ENCODE measurements at regions not wholly inside any gene's neighbourhood (a gene's known extent, or its start where the extent isn't known, plus 50 kb on each side); places are given as distances from the start of the nearest gene placed in this dataset.
"Not testable (repeated sequence)": the region's sequence is repeated elsewhere in the genome, so short reads cannot be mapped to it uniquely, and the experiment has no call there.

DNA sequence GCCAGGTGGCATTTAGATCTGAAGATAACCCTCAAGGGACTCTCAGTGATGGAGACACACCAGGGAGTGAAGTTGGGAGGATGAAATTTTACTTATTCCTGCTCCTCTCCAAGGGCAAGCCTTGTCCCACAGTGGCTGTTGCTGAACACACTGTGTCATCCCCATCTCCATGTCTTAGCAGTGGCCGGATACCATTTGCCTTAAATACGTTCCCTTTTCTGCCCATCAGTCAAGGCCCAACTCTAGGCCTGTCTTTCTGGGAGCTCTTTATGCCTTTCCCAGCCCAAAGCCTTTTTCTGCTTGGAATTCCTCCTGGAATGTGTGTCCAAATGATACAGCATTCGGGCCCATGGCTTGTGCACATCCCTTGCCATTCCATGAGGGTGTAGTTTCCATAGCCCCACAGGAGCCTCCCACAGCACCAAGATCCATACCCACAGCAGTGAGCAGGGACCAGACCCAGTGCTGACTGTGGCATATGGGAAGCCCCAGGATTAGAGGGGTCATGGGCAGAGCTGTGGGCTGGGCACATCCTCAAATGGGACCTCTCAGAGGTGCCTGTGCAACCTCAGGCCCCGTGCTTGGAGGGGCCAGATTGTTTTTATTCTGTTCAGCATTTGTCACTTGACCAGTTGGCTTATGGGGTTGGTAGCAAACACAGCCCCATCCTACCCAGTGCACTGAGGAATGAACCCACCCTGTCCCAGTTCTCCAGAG, 63.7 kb upstream of the PRR23C start:
- no peak for TF ChIP-seq JUND (IDR thresholded peaks at IDR 0.05; ENCODE audit: low read depth)
- in situ Hi-C loops (cut with HindIII; ENCODE audit: low pct_unique_long_range_greater_than_20kb, low sequenced_read_pairs): no loop called here

GRCh38 chr3:139109271-139109670, 64.6 kb upstream of the PRR23C start:
- DNase-seq (ENCODE audit: low read depth in 1 of 2, low spot score in 1 of 2): no peak
- no peak for TF ChIP-seq JUND (IDR thresholded peaks at IDR 0.05; ENCODE audit: low read depth)
- in situ Hi-C loops (cut with HindIII; ENCODE audit: low pct_unique_long_range_greater_than_20kb, low sequenced_read_pairs): no loop called here

More for the DNA sequence above, 63.7 kb upstream of the PRR23C start:
- no peak for DNase-seq (ENCODE audit: low read depth in 1 of 2, low spot score in 1 of 2)

GRCh38 chr3:139110072-139110830, 65.6 kb upstream of the PRR23C start:
- no peak for TF ChIP-seq JUND (IDR thresholded peaks at IDR 0.05; ENCODE audit: low read depth)
- in situ Hi-C loops (cut with HindIII; ENCODE audit: low pct_unique_long_range_greater_than_20kb, low sequenced_read_pairs): no loop called here
- no peak for DNase-seq (ENCODE audit: low read depth in 1 of 2, low spot score in 1 of 2)

- in situ Hi-C loops (cut with HindIII; ENCODE audit: low pct_unique_long_range_greater_than_20kb, low sequenced_read_pairs); DNase-seq (ENCODE audit: low read depth in 1 of 2, low spot score in 1 of 2): not testable (repeated sequence)
Observed at GRCh38 chr3:139110929-139111328, 66.2 kb upstream of the PRR23C start.

- peak; percentile 69 to 79 for DNase-seq (ENCODE audit: low read depth in 1 of 2, low spot score in 1 of 2)
- no peak for TF ChIP-seq JUND (IDR thresholded peaks at IDR 0.05; ENCODE audit: low read depth)
- in situ Hi-C loops (cut with HindIII; ENCODE audit: low pct_unique_long_range_greater_than_20kb, low sequenced_read_pairs): no loop called here
Observed at GRCh38 chr3:139111392-139112229, 66.9 kb upstream of the PRR23C start.

DNA sequence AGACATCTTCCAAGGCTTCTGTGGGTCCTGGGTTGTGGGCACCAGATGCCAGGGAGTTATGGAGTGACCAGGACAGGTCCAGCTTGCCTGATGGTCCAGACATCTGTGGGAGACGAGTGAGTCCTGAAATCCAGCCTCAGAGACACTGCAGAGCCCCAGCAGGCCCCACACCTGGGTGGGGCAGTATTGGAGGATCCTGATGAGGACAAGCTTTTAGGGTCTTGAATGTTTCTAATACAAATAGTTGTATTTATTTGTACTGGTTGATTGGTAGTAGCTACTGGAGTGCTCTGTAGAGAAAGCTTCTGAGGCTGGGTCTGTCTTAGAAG, 67.5 kb upstream of the PRR23C start:
- no peak for DNase-seq (ENCODE audit: low read depth in 1 of 2, low spot score in 1 of 2)
- in situ Hi-C loops (cut with HindIII; ENCODE audit: low pct_unique_long_range_greater_than_20kb, low sequenced_read_pairs): no loop called here
- TF ChIP-seq JUND (IDR thresholded peaks at IDR 0.05; ENCODE audit: low read depth): no peak

DNA sequence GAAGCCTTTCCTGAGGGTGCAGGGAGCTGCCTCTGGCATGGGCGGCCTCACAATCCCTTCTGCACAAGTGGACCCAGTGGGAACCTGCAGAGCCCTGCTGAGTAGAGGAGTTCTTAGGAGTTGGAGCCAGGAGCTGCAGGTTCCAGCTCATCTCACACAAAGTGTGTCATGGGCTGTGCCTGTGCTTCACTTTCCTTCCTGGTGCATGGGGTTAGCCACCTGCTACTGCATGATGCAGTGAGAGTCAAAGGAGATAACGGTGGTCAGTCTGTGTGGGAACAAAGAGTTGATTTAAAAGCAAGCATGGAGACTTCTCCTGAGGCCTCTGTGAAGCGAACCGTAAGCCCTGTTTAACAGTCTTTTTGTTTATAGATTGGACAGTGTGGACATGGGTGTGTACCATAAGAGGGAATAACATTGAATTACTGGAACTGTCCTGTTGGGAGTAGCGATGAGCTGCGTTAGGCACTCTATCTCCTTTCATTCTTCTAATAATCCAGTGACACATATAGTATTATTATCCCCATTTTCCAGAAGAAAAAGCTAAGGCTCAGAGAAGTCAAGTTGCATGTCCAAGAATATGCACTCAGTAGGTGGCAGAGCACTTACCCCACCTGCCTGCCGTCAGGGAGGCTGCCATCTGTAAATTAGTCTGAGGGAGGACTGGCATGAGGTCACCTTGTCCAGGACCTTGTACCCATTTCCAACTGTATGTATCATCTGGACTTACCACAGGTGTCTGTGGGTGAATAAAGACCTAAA, 68.7 kb upstream of the PRR23C start:
- TF ChIP-seq JUND (IDR thresholded peaks at IDR 0.05; ENCODE audit: low read depth): no peak
- no peak for DNase-seq (ENCODE audit: low read depth in 1 of 2, low spot score in 1 of 2)
- in situ Hi-C loops (cut with HindIII; ENCODE audit: low pct_unique_long_range_greater_than_20kb, low sequenced_read_pairs): no loop called here

GRCh38 chr3:139113993-139114375, 69.3 kb upstream of the PRR23C start:
- TF ChIP-seq JUND (IDR thresholded peaks at IDR 0.05; ENCODE audit: low read depth): no peak
- in situ Hi-C loops (cut with HindIII; ENCODE audit: low pct_unique_long_range_greater_than_20kb, low sequenced_read_pairs): no loop called here
- no peak for DNase-seq (ENCODE audit: low read depth in 1 of 2, low spot score in 1 of 2)

DNA sequence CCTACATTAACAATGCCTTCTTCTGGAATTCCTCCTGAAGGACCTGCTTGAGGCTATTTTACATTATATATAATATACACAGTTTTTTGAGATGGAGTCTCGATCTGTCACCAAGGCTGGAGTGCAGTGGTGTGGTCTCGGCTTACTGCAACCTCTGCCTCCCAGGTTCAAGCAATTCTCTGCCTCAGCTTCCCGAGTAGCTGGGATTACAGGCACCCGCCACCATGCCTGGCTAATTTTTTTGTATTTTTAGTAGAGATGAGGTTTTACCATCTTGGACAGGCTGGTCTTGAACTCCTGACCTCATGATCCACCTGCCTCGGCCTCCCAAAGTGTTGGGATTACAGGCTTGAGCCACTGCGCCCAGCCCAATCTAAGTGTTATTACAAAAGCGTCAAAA, 71.9 kb upstream of the PRR23C start:
- in situ Hi-C loops (cut with HindIII; ENCODE audit: low pct_unique_long_range_greater_than_20kb, low sequenced_read_pairs); DNase-seq (ENCODE audit: low read depth in 1 of 2, low spot score in 1 of 2): not testable (repeated sequence)

GRCh38 chr3:139117136-139117675, 72.5 kb upstream of the PRR23C start:
- peak in 1 of 2 experiments; percentile 49 for DNase-seq (ENCODE audit: low read depth in 1 of 2, low spot score in 1 of 2)
- TF ChIP-seq JUND (IDR thresholded peaks at IDR 0.05; ENCODE audit: low read depth): peak; percentile 66; the same call in 1 of the 2 replicates
- in situ Hi-C loops (cut with HindIII; ENCODE audit: low pct_unique_long_range_greater_than_20kb, low sequenced_read_pairs): no loop called here

GRCh38 chr3:139117883-139118760, 73.4 kb upstream of the PRR23C start:
- DNase-seq (ENCODE audit: low read depth in 1 of 2, low spot score in 1 of 2): no peak
- in situ Hi-C loops (cut with HindIII; ENCODE audit: low pct_unique_long_range_greater_than_20kb, low sequenced_read_pairs): no loop called here
- no peak for TF ChIP-seq JUND (IDR thresholded peaks at IDR 0.05; ENCODE audit: low read depth)
